Endothelial cell of umbilical vein (primary cell): ENCODE measurements at regions not wholly inside any gene's neighbourhood (a gene's known extent, or its start where the extent isn't known, plus 50 kb on each side); places are given as distances from the start of the nearest gene placed in this dataset.

Experiments
- BruUV-seq: library from RNA; stranded (reverse); fragments of 400-500 nt; replicated peaks from 2 replicates; lab custom pipeline; 2021; lab: Mats Ljungman, UMichigan
- CTCF ChIA-PET: fragments of 300-600, 350-600 bp; sonication (Branson Sonifier 250); formaldehyde crosslinking; loops from one replicate; lab custom pipeline; 2021; ENCODE audit warnings: antibody characterized with exemption, inconsistent platforms; lab: Charles Lee
- POLR2A ChIA-PET: fragments of 300-600, 350-600 bp; sonication (Branson Sonifier 250); formaldehyde crosslinking; loops from one replicate; lab custom pipeline; 2021; ENCODE audit warnings: antibody characterized with exemption, inconsistent platforms; lab: Charles Lee
- DNase-seq: peaks from one replicate; pipeline ENCODE4 v3.0.0-alpha.2; 2011; ENCODE audit warnings: low read depth, low spot score
- FAIRE-seq: peaks from 2 replicates; lab custom pipeline; 2011; peaks lifted over from hg19 to GRCh38; lab: Jason Lieb, UNC
- H2AFZ ChIP-seq: 2 replicates; pipeline ENCODE4 v1.6.0; 2012; ENCODE audit warnings: low read depth, low read length, control low read depth, inconsistent platforms
- H3K27ac ChIP-seq: 2 replicates; pipeline ENCODE4 v1.5.1; 2011; ENCODE audit warnings: low read depth, mild to moderate bottlenecking, control low read depth, low read length, moderate library complexity; ENCODE audit not compliant: insufficient read depth
- H3K27me3 ChIP-seq, 2 experiments: 2 replicates each; pipeline versions ENCODE4 v1.6.0 to v1.6.1; 2011; ENCODE audit warnings: low read length in 2 of 2, mixed read lengths in 1 of 2; ENCODE audit not compliant: control insufficient read depth in 2 of 2, insufficient read depth in 2 of 2
- H3K36me3 ChIP-seq, 2 experiments: 2 replicates in 1 of 2; 3 replicates in 1 of 2; pipeline ENCODE4 v1.5.1; 2011; ENCODE audit warnings: low read length in 2 of 2, mild to moderate bottlenecking in 1 of 2, moderate library complexity in 1 of 2; ENCODE audit not compliant: control insufficient read depth in 2 of 2, insufficient read depth in 2 of 2; ENCODE audit errors: extremely low read depth in 1 of 2
- H3K4me1 ChIP-seq: 3 replicates; pipeline ENCODE4 v1.5.1; 2011; ENCODE audit warnings: mild to moderate bottlenecking, low read length; ENCODE audit not compliant: control insufficient read depth, insufficient read depth; ENCODE audit errors: extremely low read depth
- H3K4me2 ChIP-seq: 2 replicates; pipeline ENCODE4 v1.6.1; 2011; ENCODE audit warnings: low read length, control low read depth, mixed read lengths; ENCODE audit not compliant: insufficient read depth
- H3K4me3 ChIP-seq, 3 experiments: fragments of 200-600 bp in 1 of 3; sonication (generic), shearing (Covaris generic) in 1 of 3; replicated peaks in 1 of 3; 2 replicates each; pipeline ENCODE4 v1.5.1; 2011 to 2016; ENCODE audit warnings: control low read depth in 3 of 3, low read length in 3 of 3, mild to moderate bottlenecking in 2 of 3, inconsistent platforms in 1 of 3, low read depth in 1 of 3, moderate library complexity in 1 of 3; ENCODE audit not compliant: insufficient read depth in 1 of 3
- H3K79me2 ChIP-seq: 2 replicates; pipeline ENCODE4 v1.6.0; 2012; ENCODE audit warnings: low read length, inconsistent platforms; ENCODE audit not compliant: control insufficient read depth, insufficient read depth
- H3K9ac ChIP-seq: replicated peaks from 2 replicates; pipeline ENCODE3; 2011; ENCODE audit warnings: low read length, control low read depth; ENCODE audit not compliant: insufficient read depth; ENCODE audit errors: extremely low read depth
- H3K9me1 ChIP-seq: replicated peaks from 3 replicates; pipeline ENCODE4 v1.6.0; 2011; ENCODE audit warnings: mild to moderate bottlenecking, low read length; ENCODE audit not compliant: control insufficient read depth, insufficient read depth; ENCODE audit errors: extremely low read depth
- H3K9me3 ChIP-seq: replicated peaks from 2 replicates; pipeline ENCODE4 v1.5.1; 2012; ENCODE audit warnings: low read length, inconsistent platforms; ENCODE audit not compliant: control insufficient read depth, insufficient read depth
- H4K20me1 ChIP-seq: replicated peaks from 2 replicates; pipeline ENCODE3; 2011; ENCODE audit warnings: mild to moderate bottlenecking, low read length; ENCODE audit not compliant: control insufficient read depth, insufficient read depth; ENCODE audit errors: extremely low read depth
- EZH2 ChIP-seq: IDR thresholded peaks from 2 replicates; pipeline ENCODE4 v1.6.1; 2012; ENCODE audit warnings: borderline replicate concordance, low read depth, mild to moderate bottlenecking, moderate library complexity, low read length, inconsistent platforms; ENCODE audit not compliant: severe bottlenecking
- FOS ChIP-seq: IDR thresholded peaks from 2 replicates; pipeline ENCODE4 v1.6.1; 2011; ENCODE audit warnings: mild to moderate bottlenecking, low read length, moderate library complexity, borderline replicate concordance; ENCODE audit not compliant: insufficient read depth
- GATA2 ChIP-seq: IDR thresholded peaks from 2 replicates; pipeline ENCODE4 v1.7.0; 2011; ENCODE audit warnings: low read depth, mild to moderate bottlenecking, moderate library complexity, mixed read lengths, low read length; ENCODE audit not compliant: insufficient read length, insufficient read depth
- JUN ChIP-seq: IDR thresholded peaks from 2 replicates; pipeline ENCODE4 v1.6.1; 2011; ENCODE audit warnings: borderline replicate concordance, low read depth; ENCODE audit not compliant: insufficient read length, insufficient read depth
- MYC ChIP-seq: IDR thresholded peaks from one replicate; pipeline ENCODE4 v1.6.1; 2011; ENCODE audit warnings: mild to moderate bottlenecking, low read depth, low read length
- POLR2A ChIP-seq: IDR thresholded peaks from 2 replicates; pipeline ENCODE4 v1.6.1; 2012; ENCODE audit warnings: low read depth, mild to moderate bottlenecking, control low read depth, low read length
- POLR2AphosphoS5 ChIP-seq: IDR thresholded peaks from 2 replicates; pipeline ENCODE4 v1.6.1; 2012; ENCODE audit warnings: low read depth, mild to moderate bottlenecking, control low read depth, low read length, moderate library complexity; ENCODE audit not compliant: insufficient read depth
- dilution Hi-C: fragments of 300-500 bp; cut with MboI; formaldehyde crosslinking; loops from one replicate; pipeline ENCODE4 v1.15.0; 2019; ENCODE audit warnings: low sequenced_read_pairs; ENCODE audit not compliant: extremely low pct_ligation_motif_present
- intact Hi-C: fragments of 100-400 bp; cut with micrococcal nuclease; formaldehyde crosslinking; loops from one replicate; pipeline ENCODE4 v1.10.0; 2022
- TF ChIP-seq, protein P1 (sequence below), 2 donors: IDR thresholded peaks; 1 replicate in 1 of 2; 2 replicates in 1 of 2; pipeline ENCODE4 v1.5.1; 2011; ENCODE audit warnings: low read length in 2 of 2, mild to moderate bottlenecking in 2 of 2, moderate library complexity in 2 of 2, control low read depth in 1 of 2, inconsistent platforms in 1 of 2, low read depth in 1 of 2; ENCODE audit not compliant: insufficient read depth in 1 of 2; ENCODE audit errors: extremely low read depth in 1 of 2
- TF ChIP-seq, protein P2 (sequence below): IDR thresholded peaks from 2 replicates; pipeline ENCODE4 v1.6.1; 2011; ENCODE audit not compliant: insufficient read depth, insufficient read length

DNA sequence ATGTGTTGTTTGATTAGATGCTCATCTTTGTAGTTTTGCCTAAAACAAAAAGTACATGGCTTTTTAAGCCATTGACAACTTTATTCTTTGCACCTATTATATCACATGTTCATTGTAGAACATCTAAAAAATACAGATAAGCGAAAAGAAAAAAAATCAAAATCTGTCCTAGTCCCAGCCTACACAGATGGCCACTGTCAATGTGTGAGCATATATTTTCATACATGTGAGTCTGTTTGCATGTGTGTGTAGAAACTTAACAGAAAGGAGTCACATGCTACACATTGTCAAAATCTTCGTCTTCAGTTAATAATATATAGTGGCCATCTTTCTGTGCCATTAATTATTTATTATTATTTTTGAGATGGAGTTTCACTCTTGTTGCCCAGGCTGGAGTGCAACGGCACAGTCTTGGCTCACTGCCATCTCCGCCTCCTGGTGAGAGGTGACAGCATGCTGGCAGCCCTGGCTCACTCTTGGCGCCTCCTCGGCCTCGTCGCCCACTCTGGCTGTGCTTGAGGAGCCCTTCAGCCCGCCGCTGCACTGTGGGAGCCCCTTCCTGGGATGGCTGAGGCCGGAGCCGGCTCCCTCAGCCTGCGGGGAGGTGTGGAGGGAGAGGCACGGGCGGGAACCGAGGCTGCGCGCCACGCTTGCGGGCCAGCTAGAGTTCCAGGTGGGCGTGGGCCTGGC is 68.5 kb upstream of the AMZ2 start:
- no peaks in the 10 kb centered on the region for H3K27me3 ChIP-seq
- ChIA-PET POLR2A (no interaction called here), CTCF (interaction anchor here (0.7 to 1.7 kb wide), 2 partner anchors 21 to 283 kb away, joined by 3 to 9 read pairs; no protein-coding TSS in a partner anchor)
- no TSS peak for BruUV-seq
- intact Hi-C loops: no loop called here
- no peaks in the 10 kb centered on the region for H4K20me1 ChIP-seq
- H2AFZ ChIP-seq: no peak overlapping the region
- H3K9ac ChIP-seq: no peak overlapping the region
- no peaks in the 10 kb centered on the region for H3K79me2 ChIP-seq
- FAIRE-seq (no peak), DNase-seq (no peak)
- H3K4me3 ChIP-seq: no peak overlapping the region
- dilution Hi-C loops: no loop called here
- H3K9me1 ChIP-seq: no peaks in the 10 kb centered on the region
- no peaks in the 10 kb centered on the region for H3K36me3 ChIP-seq
- H3K4me2 ChIP-seq: no peak overlapping the region
- no peaks in the 10 kb centered on the region for H3K9me3 ChIP-seq
- no peaks in the 10 kb centered on the region for H3K4me1 ChIP-seq
- H3K27ac ChIP-seq: no peak overlapping the region
- TF ChIP-seq, protein P1, sequence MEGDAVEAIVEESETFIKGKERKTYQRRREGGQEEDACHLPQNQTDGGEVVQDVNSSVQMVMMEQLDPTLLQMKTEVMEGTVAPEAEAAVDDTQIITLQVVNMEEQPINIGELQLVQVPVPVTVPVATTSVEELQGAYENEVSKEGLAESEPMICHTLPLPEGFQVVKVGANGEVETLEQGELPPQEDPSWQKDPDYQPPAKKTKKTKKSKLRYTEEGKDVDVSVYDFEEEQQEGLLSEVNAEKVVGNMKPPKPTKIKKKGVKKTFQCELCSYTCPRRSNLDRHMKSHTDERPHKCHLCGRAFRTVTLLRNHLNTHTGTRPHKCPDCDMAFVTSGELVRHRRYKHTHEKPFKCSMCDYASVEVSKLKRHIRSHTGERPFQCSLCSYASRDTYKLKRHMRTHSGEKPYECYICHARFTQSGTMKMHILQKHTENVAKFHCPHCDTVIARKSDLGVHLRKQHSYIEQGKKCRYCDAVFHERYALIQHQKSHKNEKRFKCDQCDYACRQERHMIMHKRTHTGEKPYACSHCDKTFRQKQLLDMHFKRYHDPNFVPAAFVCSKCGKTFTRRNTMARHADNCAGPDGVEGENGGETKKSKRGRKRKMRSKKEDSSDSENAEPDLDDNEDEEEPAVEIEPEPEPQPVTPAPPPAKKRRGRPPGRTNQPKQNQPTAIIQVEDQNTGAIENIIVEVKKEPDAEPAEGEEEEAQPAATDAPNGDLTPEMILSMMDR (IDR thresholded peaks at IDR 0.05; ENCODE audit: extremely low read depth in 1 of 2, insufficient read depth in 1 of 2, low read depth in 1 of 2, low read length in 2 of 2): no peak
- TF ChIP-seq FOS (no peak), POLR2A (no peak), POLR2AphosphoS5 (no peak), GATA2 (no peak), EZH2 (no peak), MYC (no peak), JUN (no peak)
- TF ChIP-seq, protein P2, sequence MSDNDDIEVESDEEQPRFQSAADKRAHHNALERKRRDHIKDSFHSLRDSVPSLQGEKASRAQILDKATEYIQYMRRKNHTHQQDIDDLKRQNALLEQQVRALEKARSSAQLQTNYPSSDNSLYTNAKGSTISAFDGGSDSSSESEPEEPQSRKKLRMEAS: no peak
